ENCODE measurements at regions not wholly inside any gene's neighbourhood (a gene's known extent, or its start where the extent isn't known, plus 50 kb on each side); places are given as distances from the start of the nearest gene placed in this dataset.
A peak's percentile ranks its signal among the peaks of the same experiment; 100 is the strongest.

DNA sequence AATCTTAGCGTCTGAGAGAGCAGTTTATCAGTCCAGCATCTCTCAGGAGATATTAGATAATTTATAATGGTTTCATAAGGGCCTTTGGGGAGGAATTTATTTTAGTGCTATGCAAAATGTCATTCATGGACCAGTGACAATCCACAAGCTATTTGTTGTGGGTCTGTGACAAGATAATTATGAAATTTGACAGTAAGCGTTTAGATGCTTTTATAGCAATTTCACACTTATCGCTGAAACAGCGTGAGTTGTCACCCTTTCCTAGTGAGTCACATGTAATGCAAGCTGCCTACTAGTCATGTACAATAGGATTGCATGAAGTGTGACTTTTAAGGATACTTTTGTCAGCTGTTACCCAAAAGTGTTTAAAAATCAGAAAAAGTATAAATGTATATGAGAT, 315.6 kb upstream of the THBS1 start:
- no peak for ATAC-seq
- H3K9me3 Mint-ChIP-seq: no peaks in the 10 kb centered on the region
- no peak for DNase-seq (ENCODE audit: low spot score in 2 of 2)
- no peaks in the 10 kb centered on the region for H3K36me3 Mint-ChIP-seq
- no peak overlapping the region for H3K27ac Mint-ChIP-seq

DNA sequence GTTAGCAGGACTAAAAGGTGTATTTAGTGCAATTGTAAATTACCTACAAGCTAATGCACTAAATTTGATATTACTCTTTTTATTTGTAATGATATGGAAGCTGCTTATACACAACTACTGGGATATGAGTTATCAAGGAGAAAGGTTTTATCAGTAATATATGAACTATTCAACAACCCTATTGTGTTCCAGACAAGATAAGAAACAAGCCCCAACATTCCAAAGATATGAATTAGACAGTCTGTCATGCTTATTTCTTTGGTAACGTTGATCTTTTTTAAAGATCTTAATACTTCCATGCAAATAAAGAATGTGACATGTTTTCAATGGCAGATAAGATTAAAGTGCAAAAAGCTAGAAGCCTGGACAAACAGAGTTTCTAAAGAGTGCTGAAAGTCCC, 314.0 kb upstream of the THBS1 start:
- DNase-seq (ENCODE audit: low spot score in 2 of 2) (no peak), ATAC-seq (no peak)
- Mint-ChIP-seq H3K36me3 (no peaks in the 10 kb centered on the region), H3K27ac (no peak overlapping the region), H3K9me3 (no peaks in the 10 kb centered on the region)

GRCh38 chr15:39267685-39268084, 313.2 kb upstream of the THBS1 start:
- peak in 1 of 2 donors; percentile 61 for ATAC-seq
- DNase-seq (ENCODE audit: low spot score in 2 of 2): no peak
- H3K9me3 Mint-ChIP-seq: no peaks in the 10 kb centered on the region
- H3K36me3 Mint-ChIP-seq: no peaks in the 10 kb centered on the region
- H3K27ac Mint-ChIP-seq: no peak overlapping the region

DNA sequence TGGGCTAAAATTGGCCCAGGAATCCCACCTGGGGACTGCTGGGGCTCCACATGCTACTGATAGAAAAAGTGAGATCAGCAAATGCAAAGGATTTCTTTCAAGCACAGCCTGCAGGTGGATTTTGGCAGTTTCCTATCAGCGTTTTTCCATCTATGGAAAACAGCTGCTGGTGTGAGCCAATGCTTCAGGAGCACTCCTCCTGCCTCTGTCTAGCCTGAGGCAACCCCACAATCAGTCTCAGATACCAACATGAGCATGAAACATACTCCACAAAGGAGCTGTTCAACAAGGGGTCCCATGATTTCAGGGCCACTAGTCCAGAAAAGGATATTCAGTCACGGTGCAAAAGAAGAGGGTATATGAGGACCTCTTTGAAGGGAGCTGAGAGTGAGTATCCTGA, 311.5 kb upstream of the THBS1 start:
- Mint-ChIP-seq H3K27ac (no peak overlapping the region), H3K9me3 (no peaks in the 10 kb centered on the region), H3K36me3 (no peaks in the 10 kb centered on the region)
- ATAC-seq: no peak
- no peak for DNase-seq (ENCODE audit: low spot score in 2 of 2)

GRCh38 chr15:39269821-39270220, 311.1 kb upstream of the THBS1 start:
- ATAC-seq: no peak
- H3K27ac Mint-ChIP-seq: no peak overlapping the region

GRCh38 chr15:39270221-39270855, 310.5 kb upstream of the THBS1 start:
- H3K27ac Mint-ChIP-seq: no peak overlapping the region
- no peaks in the 10 kb centered on the region for H3K9me3 Mint-ChIP-seq
- H3K36me3 Mint-ChIP-seq: no peaks in the 10 kb centered on the region
- ATAC-seq (no peak), DNase-seq (ENCODE audit: low spot score in 2 of 2) (no peak)

More at GRCh38 chr15:39269821-39270220, 311.1 kb upstream of the THBS1 start:
- Mint-ChIP-seq H3K36me3 (no peaks in the 10 kb centered on the region), H3K9me3 (no peaks in the 10 kb centered on the region)
- DNase-seq (ENCODE audit: low spot score in 2 of 2): no peak

DNA sequence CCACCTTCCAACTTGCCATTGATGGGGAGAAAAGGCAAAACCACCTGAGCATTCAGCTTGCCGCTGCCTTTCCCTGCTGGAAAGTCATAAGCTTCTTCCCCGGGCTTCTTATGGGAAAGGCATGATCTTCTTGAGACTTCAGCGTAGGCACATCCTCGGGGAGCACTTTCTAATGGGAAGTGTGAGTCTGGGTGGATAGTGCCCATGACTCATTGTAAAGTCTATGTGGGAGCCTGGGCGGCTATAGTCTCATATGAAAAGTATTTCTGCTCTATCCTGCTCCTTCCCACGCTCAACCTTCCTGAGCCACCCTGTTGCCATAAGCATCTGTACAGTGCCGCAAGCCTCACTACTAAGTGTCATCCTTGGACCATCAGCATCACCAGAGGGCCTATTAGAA, 309.9 kb upstream of the THBS1 start:
- Mint-ChIP-seq H3K9me3 (no peaks in the 10 kb centered on the region), H3K36me3 (no peaks in the 10 kb centered on the region), H3K27ac (no peak overlapping the region)
- ATAC-seq (no peak), DNase-seq (ENCODE audit: low spot score in 2 of 2) (no peak)

- Mint-ChIP-seq H3K36me3 (no peaks in the 10 kb centered on the region), H3K9me3 (no peaks in the 10 kb centered on the region), H3K27ac (no peak overlapping the region)
- ATAC-seq (no peak), DNase-seq (ENCODE audit: low spot score in 2 of 2) (no peak)
Measured at GRCh38 chr15:39272901-39273300, 308.0 kb upstream of the THBS1 start.

DNA sequence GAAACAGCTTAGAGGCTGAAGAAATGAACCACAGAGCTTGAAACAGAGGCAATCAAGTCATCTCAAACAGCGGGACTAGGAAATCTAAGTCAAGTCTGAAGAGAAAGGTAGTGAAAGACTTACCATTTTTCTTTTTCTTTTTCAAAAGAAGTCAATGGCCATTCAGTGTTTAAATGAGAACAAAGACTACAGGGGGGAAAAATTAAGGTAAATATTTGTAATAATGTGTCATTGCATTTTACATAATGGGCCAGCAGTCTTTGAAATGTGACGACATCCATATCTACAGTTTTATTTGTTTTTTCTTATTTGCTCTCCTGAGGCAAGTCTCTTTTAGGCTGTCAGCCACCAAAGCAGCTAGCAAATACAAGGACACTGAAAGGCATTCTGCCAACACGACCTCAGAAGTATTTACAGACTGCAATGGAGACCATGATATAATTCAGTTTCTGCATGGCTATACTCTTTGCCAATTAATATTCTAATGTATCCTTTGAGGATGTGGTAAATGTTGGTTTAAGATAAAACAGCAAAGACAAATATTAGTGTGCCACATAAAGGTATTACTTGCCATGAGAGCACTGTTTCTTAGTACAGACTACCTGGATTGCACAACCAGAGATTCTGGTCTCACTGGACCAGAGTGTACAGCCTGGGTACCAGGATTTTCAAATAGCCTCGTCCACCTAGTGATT, 307.0 kb upstream of the THBS1 start:
- H3K9me3 Mint-ChIP-seq: peaks cover 4 to 5% of the 10 kb centered on the region in 2 donors
- H3K36me3 Mint-ChIP-seq: no peaks in the 10 kb centered on the region
- H3K27ac Mint-ChIP-seq: no peak overlapping the region
- ATAC-seq (no peak), DNase-seq (ENCODE audit: low spot score in 2 of 2) (no peak)

DNA sequence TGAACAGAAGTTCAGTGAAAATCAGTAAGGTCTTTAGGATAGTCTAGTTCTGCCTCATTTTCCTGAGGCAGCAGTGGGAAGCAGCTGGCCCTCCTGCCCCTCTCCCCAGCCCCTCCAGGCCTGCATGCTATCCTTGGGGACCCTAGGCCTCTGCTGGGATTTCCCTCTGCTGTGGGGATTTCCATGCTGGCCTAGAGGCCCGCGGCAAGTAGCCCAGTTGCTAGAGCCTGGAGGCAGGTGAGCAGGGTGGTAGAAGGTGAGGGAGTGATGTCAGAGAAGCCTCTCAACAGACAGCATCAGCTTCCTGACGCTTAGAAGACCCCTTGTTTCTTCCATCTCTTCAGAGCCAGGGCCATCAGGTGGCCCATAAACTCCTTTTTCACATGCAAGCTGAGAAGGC, 305.8 kb upstream of the THBS1 start:
- no peak for DNase-seq (ENCODE audit: low spot score in 2 of 2)
- no peaks in the 10 kb centered on the region for H3K36me3 Mint-ChIP-seq
- H3K9me3 Mint-ChIP-seq: peaks cover 4 to 5% of the 10 kb centered on the region in 2 donors
- H3K27ac Mint-ChIP-seq: no peak overlapping the region
- no peak for ATAC-seq

GRCh38 chr15:39279311-39279710, 301.6 kb upstream of the THBS1 start:
- no peak for ATAC-seq
- H3K36me3 Mint-ChIP-seq: peaks cover 0 to 4% of the 10 kb centered on the region in 2 donors
- H3K27ac Mint-ChIP-seq: no peak overlapping the region
- H3K9me3 Mint-ChIP-seq: peaks cover 5 to 8% of the 10 kb centered on the region in 2 donors
- no peak for DNase-seq (ENCODE audit: low spot score in 2 of 2)

- DNase-seq (ENCODE audit: low spot score in 2 of 2) (no peak), ATAC-seq (no peak)
- H3K9me3 Mint-ChIP-seq: peaks cover 5 to 8% of the 10 kb centered on the region in 2 donors
- H3K27ac Mint-ChIP-seq: no peak overlapping the region
- H3K36me3 Mint-ChIP-seq: peaks cover 0 to 4% of the 10 kb centered on the region in 2 donors
Measured at GRCh38 chr15:39281094-39281493, 299.8 kb upstream of the THBS1 start.

DNA sequence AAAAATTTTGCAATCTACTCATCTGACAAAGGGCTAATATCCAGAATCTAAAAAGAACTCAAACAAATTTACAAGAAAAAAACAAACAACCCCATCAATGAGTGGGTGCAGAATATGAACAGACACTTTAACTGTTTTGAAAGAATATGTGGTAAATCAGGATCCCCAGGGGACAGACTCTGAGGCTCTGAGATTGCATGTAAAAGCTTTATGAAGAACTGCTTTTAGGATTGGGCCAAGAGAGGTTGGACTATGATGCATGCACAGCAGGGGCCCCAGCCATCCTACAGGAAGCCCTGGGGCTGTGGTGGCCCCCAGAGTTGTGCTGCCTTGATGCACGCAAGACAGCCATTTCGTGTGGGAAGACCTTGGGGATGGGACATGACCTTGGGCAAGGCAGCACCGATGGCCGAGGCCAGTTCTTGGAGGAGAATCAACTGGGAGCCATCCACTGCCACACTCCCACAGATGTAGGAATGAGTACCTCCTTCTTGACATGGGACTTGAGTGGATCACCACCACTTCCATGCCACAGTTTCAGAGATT, 298.1 kb upstream of the THBS1 start:
- Mint-ChIP-seq H3K36me3 (peaks cover 0 to 4% of the 10 kb centered on the region in 2 donors), H3K9me3 (peaks cover 5 to 8% of the 10 kb centered on the region in 2 donors), H3K27ac (no peak overlapping the region)
- ATAC-seq (no peak), DNase-seq (ENCODE audit: low spot score in 2 of 2) (no peak)

DNA sequence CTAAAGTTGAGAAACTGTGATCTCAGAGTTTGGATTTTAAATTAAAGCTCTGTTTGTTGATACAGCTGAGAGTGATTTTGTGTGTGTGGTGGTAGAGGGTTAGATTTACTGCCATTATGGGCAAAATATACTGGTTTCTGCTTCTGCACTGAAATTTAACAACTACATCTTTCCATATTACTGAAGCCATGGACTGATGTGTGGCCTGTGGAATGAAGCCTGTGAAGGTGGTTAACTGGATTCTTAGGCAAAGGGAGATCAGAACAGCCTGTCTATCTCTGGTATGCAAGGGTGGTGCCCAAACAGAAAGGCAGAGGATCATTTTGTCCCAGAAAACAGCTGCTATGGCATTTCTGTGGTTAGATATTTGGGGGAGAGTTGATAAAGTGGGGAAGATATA, 297.3 kb upstream of the THBS1 start:
- no peak overlapping the region for H3K27ac Mint-ChIP-seq
- peaks cover 3 to 5% of the 10 kb centered on the region in 2 donors for H3K9me3 Mint-ChIP-seq
- no peak for ATAC-seq

GRCh38 chr15:39285071-39285470, 295.8 kb upstream of the THBS1 start:
- ATAC-seq (no peak), DNase-seq (ENCODE audit: low spot score in 2 of 2) (no peak)
- Mint-ChIP-seq H3K36me3 (peaks cover 0 to 4% of the 10 kb centered on the region in 2 donors), H3K27ac (no peak overlapping the region), H3K9me3 (peaks cover 0 to 4% of the 10 kb centered on the region in 2 donors)

More for the DNA sequence above, 297.3 kb upstream of the THBS1 start:
- no peak for DNase-seq (ENCODE audit: low spot score in 2 of 2)
- peaks cover 0 to 4% of the 10 kb centered on the region in 2 donors for H3K36me3 Mint-ChIP-seq

DNA sequence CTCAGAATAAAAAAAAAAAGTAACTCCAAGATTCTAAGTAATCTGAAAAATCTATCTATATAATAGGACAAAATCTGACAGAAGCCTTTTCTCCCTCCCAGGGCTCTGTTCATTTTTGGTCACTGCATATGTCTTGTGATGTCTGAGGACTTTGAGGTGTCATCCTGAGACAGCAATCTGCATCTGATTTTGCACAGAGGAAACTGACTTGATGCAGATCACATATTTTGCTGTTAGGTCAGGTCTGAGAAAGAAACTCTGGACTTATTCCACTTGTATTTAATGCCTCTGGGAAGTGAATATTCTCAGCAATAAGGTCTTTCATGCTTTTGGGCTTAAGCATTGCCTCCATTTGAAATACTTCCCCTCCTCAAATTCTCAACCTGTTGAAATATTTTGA, 295.2 kb upstream of the THBS1 start:
- H3K36me3 Mint-ChIP-seq: peaks cover 0 to 4% of the 10 kb centered on the region in 2 donors
- ATAC-seq: no peak
- DNase-seq (ENCODE audit: low spot score in 2 of 2): no peak
- peaks cover 0 to 4% of the 10 kb centered on the region in 2 donors for H3K9me3 Mint-ChIP-seq
- no peak overlapping the region for H3K27ac Mint-ChIP-seq

- peaks cover 0 to 4% of the 10 kb centered on the region in 2 donors for H3K36me3 Mint-ChIP-seq
- H3K9me3 Mint-ChIP-seq: peaks cover under 1 to 4% of the 10 kb centered on the region in 2 donors
- ATAC-seq: no peak
Measured at GRCh38 chr15:39286706-39287105, 294.2 kb upstream of the THBS1 start.

More at GRCh38 chr15:39286706-39287105, 294.2 kb upstream of the THBS1 start:
- DNase-seq (ENCODE audit: low spot score in 2 of 2): no peak
- H3K27ac Mint-ChIP-seq: no peak overlapping the region
